RKO (cell line): ENCODE measurements at regions not wholly inside any gene's neighbourhood (a gene's known extent, or its start where the extent isn't known, plus 50 kb on each side); places are given as distances from the start of the nearest gene placed in this dataset.

Experiments
- DNase-seq: peaks from one replicate; pipeline ENCODE4 v3.0.0-alpha.2; 2016; ENCODE audit warnings: low spot score

GRCh38 chr3:78148986-78149717 is 1109.3 kb downstream of the ROBO2 start:
- no peak for DNase-seq

DNA sequence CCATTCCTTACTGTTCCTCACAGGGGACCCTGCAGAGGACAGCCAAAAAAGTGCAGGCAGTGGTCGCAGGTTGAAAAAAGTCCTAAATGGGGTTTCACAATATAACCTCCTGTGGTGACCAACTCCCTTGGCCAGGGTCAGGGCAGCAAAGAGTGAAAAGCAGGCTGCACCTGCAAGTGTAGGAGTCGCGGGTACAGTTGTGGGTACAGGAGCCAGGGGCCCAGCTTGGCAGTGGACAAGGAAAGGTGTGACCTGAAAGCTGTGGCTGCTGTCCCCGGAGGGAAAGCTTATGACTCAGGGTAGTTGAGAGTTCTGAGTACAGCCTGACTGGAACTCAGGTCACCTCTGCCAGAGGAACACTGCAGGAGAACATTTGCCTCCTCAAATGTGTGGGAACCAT is 1114.1 kb downstream of the ROBO2 start:
- no peak for DNase-seq

- no peak for DNase-seq
These were observed 1114.8 kb downstream of the ROBO2 start for GRCh38 chr3:78154521-78155186.

- DNase-seq, result no peak
These were observed 1121.8 kb downstream of the ROBO2 start for GRCh38 chr3:78161736-78162135.

DNA sequence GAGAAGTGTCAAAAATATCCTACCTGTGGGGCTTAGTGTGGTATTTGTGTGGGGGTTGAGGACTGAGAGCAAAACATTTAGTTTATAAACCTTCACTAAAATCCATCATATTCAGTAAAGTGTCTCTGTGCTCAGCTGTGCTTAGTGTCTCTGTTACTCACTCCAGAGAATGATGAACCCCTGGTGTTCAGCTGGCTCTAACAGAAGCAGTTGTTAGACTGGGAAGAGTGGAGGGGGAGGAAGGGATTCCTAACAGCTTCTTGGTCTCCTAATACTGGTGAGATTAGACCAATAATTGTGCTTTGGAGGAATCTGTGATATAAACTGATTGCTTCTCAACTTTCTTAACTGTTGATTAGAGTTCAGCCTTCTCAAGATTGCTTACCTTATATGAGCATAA is 1123.5 kb downstream of the ROBO2 start:
- no peak for DNase-seq

DNA sequence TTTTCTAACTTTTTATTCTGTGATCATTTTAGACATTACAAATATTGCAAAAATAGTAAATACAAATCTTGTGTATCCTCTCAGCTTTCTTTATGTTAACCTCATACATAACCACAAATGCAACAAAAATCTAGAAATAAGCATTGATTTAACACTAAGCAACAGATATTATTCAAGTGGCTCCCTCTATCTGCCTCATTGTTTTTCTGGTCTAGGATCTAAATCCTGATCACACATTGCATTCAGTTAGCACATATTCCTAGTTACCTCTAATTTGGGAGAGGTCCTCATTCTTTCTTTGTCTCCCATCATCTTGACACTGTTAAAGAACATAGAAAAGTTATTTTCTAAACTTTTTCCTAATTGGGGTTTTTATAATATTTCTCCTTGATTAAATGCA is 1126.0 kb downstream of the ROBO2 start:
- DNase-seq, result no peak

- DNase-seq, result no peak
These were observed 1134.9 kb downstream of the ROBO2 start for GRCh38 chr3:78174821-78175220.

- no peak for DNase-seq
These were observed 1137.0 kb downstream of the ROBO2 start for GRCh38 chr3:78176869-78177268.

- no peak for DNase-seq
These were observed 1137.9 kb downstream of the ROBO2 start for GRCh38 chr3:78177780-78178179.

DNA sequence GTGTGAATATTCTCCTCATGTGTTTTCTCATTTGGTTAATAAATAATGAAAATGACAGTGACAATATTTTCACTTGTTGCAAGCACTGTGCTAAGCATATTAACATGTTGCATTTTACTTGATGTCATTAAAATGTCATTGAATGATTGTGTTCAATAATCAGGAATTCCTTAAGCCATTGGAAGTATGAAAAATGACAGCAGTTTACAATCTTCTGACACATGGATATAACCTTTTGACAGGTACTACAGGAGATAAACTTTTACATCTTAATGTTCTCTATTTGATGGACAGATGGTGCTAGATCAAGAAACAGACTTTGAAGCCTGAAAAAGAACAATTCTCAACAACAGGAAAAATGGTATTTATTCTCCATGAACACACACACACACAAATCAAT is 1138.3 kb downstream of the ROBO2 start:
- DNase-seq, result no peak

- DNase-seq, result no peak
These were observed 1139.0 kb downstream of the ROBO2 start for GRCh38 chr3:78178740-78179363.

DNA sequence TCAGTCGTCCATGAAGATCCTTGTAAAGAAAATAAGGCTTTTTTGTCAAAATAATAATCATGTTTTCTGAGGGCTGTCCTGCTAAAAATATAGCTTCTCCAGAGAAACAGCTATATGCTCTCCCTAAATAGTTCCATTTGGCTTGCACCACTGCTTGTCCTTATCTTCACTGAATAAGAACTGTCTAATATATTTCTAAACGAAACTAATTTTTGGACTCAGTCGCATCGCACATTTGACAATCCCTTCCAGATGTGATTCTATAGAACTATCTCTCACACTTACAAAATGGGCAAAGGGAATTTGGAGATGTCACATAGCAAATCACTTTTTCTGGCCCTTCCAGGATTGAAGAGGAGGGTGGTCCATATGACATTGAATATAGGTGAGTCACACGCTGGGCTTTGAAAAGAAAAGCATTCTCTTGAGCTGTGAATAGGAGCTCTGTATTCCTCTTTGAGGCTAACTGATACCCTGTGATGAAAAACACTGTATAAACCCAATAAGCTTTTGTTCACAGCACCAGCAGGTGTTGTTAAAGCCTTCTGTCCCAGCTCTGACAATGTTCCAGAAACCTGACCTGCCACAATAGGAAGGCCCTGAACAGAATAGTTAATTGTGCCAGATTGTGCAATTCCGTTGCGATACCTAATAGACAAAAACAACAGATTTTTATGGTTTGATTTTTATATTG is 1144.2 kb downstream of the ROBO2 start:
- DNase-seq, result no peak

DNA sequence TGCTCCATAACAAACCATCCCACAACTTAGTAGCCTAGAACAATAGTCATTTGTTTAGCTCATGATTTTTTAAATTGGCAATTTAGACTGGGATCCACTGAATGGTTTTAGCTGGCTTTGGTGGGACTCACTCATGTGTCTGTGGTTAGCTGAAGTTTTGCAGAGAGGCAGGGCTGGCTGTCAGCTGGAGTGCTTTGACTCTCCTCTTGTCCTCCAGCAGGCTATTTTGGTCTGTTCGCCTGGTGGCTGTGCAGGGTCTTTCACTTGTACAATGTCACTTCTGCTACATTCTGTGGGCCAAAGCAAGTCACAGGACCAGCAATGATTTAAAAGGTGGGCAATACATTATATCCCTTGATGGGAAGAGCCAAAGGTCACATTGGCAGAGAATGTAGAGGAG is 1146.5 kb downstream of the ROBO2 start:
- no peak for DNase-seq

GRCh38 chr3:78201091-78201490 is 1161.2 kb downstream of the ROBO2 start:
- no peak for DNase-seq

GRCh38 chr3:78204977-78205376 is 1165.1 kb downstream of the ROBO2 start:
- peak; percentile 55 for DNase-seq

DNA sequence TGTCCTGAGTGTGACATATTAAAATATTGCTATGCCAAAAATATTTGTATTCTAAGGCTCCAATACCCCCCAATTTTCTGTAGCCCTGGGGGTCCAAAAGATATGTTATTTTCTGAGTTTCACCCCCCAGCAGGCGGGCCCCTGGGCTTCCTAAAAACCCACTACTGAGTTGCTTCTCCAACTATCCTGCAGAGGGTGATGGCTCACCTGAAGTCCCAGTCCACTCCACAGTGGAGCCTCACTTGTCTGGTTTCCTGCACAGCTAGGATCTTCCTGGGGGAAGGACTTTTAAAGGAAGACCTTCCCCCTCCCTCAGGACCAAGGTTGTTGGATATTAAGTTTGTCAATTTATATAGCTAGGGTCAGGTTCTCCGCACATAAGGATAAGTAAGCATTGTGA is 1181.4 kb downstream of the ROBO2 start:
- no peak for DNase-seq

GRCh38 chr3:78221796-78222195 is 1181.9 kb downstream of the ROBO2 start:
- DNase-seq, result no peak

DNA sequence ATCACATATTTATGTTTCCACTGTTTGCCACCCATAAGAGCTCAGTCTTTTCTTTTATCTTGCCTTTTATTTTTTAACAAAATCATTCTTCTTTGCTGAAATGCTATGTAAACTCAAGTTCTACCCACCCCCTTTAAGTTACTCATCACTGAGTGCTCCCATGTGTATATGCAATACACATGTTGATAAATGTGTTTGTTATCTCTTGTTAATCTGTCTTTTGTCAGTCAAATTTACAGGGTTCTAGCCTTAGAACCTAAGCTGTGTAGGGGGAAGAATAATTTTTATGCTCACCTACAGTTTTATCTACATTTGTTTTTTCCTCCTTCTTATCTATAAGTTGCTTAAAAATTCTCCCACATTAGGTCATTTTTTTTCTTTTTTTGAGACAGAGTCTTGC is 1195.9 kb downstream of the ROBO2 start:
- DNase-seq, result no peak

DNA sequence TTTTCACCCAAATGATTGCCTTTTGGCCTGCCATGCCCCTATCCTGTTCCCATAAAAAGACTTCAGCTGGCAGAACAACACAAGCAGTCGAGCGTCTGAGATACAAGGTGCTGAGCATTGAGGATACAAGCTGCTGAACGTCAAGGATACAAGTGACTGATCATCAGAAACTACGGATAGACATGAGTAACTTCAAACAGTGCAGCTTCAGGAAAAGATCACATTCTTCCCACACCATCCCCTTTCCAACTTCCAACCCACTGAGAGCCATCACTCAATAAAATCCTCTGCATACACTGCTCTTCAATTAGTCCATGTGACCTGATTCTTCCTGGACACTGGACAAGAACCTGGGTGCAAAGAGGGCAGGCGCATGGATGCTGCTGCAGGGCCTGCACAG is 1198.9 kb downstream of the ROBO2 start:
- DNase-seq, result no peak

GRCh38 chr3:78242724-78243123 is 1202.8 kb downstream of the ROBO2 start:
- no peak for DNase-seq

DNA sequence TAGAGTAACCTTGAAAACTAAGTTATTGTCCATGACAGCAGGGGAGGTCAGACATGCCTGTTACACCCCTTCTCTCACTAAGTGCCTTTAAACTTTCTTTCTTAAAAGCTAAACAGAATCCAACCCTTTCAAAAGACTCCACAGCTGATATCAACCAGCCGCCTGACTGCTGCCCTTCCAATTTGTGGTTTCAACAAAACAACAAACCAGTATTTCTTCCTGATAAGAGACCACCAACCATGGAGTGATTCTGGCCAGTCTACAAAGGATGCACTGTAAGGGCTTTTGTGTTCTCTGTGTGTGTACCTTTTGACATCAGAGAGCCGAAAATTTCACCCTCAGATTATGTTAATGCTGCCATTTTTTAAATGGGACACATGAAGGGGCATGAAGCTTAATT is 1204.2 kb downstream of the ROBO2 start:
- no peak for DNase-seq

DNA sequence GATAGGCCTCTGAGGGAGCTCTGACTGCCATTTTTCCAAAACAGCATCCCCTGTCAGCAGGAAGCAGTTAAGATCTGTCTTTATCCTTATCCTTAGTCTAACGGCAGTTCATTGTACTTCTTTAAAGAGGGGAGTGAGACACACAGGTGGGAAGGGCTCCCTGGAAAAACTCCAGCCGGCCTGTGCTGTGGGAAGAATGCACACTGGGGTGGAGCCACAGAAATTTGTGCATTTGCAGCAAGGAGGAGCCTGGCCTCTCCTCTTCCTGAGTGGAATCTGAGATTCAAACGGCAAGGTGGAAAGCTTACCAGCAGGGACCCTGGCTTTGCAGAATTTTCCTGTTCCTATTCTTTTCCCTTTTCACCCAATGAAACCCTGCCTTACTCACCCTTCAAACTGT is 1209.4 kb downstream of the ROBO2 start:
- no peak for DNase-seq

- no peak for DNase-seq
These were observed 1214.0 kb downstream of the ROBO2 start for GRCh38 chr3:78253860-78254259.
